CD1c-positive myeloid dendritic cell (primary cell): ENCODE measurements at regions not wholly inside any gene's neighbourhood (a gene's known extent, or its start where the extent isn't known, plus 50 kb on each side); places are given as distances from the start of the nearest gene placed in this dataset.
"Not testable (repeated sequence)": the region's sequence is repeated elsewhere in the genome, so short reads cannot be mapped to it uniquely, and the experiment has no call there.

Source experiments
- DNase-seq: peaks from one replicate; pipeline ENCODE4 v3.0.0-alpha.2; 2016; ENCODE audit errors: extremely low spot score

DNA sequence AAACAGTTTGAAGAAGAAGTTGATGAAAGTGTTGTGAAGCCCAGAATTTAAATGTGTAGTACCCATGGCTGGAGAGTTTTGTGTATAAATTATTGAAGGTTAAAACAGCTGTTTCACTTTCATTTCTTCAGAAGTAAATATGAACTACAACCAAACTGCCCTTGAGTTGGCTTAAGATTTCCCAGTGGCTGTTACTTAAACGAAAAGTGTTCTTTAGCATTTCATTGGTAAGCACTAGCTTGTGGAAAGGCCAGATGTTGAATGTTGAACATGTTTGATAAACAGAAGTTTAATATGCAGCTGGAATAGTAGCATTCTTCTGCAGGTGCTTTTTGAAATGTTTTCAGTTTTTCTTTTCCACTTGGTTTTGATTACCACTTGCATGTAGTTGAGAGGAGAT, 83.2 kb upstream of the TNRC6B start:
- no peak for DNase-seq

DNA sequence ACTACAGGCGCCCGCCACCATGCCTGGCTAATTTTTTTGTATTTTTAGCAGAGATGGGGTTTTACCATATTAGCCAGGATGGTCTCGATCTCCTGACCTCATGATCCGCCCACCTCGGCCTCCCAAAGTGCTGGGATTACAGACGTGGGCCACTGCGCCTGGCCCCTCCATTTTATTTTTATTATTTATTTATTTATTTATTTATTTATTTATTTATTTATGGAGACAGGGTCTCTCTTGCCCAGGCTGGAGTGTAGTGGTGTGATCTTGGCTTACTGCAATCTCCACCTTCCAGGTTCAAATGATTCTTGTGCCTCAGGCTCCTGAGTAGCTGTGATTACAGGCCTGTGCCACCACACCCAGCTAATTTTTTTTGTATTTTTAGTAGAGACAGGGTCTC, 77.8 kb upstream of the TNRC6B start:
- not testable (repeated sequence) for DNase-seq

DNA sequence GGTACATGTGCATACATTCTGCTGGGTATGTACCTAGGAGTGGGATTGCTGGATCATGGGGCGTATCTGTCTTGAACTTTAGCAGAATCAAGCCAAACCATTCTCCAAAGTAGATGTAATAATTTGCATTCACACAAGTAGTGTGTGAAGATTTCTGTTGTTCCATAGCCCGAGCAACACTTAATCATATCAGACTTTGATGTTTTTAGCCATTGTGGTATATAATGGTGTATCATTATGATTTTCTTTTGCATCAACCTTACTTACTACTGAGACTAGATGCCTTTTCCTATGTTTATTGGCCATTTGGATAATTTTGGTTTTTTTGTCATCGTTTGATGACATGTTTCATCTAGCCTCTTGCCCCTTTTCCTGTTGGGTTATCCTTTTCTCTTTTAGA, 72.0 kb upstream of the TNRC6B start:
- DNase-seq: no peak

GRCh38 chr22:40107244-40107643, 70.5 kb upstream of the TNRC6B start:
- peak; percentile 11 for DNase-seq

DNA sequence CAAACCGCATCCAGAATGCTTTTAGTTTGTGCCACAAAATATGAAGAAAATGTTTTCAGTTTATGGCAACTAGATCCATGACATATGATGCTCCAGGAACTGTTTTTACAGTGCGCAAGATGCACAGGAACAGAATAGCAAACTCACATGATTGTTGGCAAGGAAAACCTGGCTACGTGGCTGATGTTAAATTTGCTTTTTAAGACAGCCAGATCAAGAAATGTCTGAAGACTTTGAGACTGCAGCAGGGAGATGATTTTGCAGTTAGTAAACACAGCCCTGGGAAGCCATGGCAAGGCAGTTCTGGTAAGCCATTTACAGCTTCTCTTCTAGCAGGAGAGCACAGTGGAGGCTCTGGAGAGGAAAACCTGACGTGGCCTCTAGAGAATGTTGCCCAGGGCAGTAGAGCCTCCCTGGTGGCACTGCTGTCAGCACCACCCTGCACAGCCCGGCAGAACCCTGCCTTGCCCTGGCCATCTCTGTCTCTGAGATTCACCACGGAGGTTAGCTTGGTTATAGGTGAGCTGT, 69.8 kb upstream of the TNRC6B start:
- DNase-seq: no peak

- no peak for DNase-seq
Measured at GRCh38 chr22:40108396-40108795, 69.3 kb upstream of the TNRC6B start.

GRCh38 chr22:40108926-40109325, 68.8 kb upstream of the TNRC6B start:
- DNase-seq: not testable (repeated sequence)

DNA sequence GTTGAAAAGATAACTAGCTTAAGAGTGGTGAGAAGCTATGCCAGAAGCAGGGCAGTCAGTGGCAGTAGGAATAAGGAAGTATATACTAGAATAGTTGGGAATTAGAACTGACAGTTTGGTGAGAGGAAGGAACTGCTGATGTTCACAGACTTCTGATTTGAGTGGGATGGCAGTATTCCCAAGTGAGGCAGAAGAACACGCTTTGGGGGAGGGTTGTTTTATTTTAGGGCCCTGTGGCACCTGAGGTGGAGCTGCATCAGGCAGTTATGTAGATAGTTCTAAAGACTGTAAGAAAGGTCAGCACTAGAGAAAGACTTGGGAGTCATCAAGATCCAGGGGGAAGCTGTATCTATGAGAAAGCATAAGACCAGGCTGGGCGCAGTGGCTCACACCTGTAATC, 66.3 kb upstream of the TNRC6B start:
- DNase-seq: peak; percentile 17

- no peak for DNase-seq
Measured at GRCh38 chr22:40112595-40112994, 65.1 kb upstream of the TNRC6B start.

- no peak for DNase-seq
Measured at GRCh38 chr22:40113696-40114095, 64.0 kb upstream of the TNRC6B start.

DNA sequence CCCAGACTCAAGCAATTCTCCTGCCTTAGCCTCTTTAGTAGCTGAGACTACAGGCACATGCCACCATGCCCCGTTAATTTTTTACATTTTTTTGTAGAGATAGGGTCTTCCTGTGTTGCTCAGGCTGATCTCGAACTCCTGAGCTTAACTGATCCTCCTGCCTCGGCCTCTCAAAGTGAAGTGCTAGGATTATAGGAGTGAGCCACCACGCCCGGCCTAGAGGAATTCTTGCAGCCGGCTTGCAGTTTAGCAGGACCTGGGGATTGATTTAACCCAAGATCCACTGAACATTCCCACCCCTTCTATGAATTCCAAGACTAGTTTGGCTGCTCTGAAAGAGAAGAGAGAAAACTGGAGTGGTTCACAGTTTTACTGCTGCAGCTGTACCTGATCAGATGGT, 63.3 kb upstream of the TNRC6B start:
- DNase-seq: no peak

DNA sequence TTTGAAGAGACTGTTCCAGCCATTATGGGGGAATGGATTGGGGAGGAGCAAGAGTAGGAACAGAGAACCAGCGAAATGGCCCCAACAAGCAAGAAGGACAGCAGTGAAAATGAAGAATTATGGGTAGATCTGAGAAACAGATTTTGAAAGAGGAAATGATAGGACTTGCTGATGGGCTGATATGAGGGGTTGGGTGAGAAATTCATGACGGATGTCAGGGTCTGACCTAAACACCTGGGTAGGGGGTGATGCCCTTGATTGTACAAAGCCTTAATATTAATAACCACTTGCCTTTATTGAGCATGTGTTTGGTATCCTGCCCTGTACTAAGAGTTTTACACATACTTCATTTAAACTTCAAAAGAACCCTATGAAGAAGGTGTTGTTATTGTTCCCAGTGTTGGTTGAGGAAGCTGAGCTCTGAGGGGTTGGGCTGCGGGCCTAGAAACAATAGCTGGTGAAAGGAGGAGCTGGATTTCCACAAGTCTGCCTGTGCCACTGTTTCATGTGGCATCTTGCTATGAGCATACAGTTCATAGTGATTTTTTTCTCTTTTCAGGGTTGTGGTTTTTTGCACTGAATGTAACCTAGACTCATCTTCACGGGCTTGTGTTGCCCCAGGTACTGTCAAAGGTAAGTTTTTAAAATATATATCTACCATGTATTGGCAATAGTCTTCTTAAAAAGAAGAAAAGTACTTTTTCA, 61.1 kb upstream of the TNRC6B start:
- peak; percentile 4 for DNase-seq

GRCh38 chr22:40118979-40119378, 58.7 kb upstream of the TNRC6B start:
- DNase-seq: no peak

DNA sequence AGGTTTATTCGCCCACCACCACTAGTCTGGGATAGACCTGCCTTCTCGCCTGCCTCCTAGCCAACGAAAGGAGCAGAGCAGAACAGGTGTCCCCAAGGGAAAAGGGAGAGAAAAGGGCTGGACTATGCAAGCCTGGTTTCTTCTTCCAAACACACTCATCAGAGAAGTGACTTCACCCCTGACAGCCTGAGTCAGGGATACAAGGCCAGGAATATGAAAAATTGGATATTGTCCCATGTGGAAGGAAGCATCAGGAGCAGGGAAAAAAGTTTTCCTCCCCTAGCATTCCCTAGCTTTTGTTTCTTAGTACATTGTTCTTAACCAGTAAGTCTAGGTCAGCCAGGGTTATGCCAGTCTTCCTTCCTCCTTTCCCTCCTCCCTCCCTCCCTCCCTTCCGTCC, 56.9 kb upstream of the TNRC6B start:
- DNase-seq: no peak

GRCh38 chr22:40121461-40121860, 56.3 kb upstream of the TNRC6B start:
- no peak for DNase-seq

- no peak for DNase-seq
Measured at GRCh38 chr22:40122792-40123191, 54.9 kb upstream of the TNRC6B start.

GRCh38 chr22:40123387-40123786, 54.3 kb upstream of the TNRC6B start:
- DNase-seq: no peak
